Stimulated activated CD4-positive, alpha-beta T cell treated with anti-CD3 and anti-CD28 coated beads, Interleukin-4, amount 100 ng/mL, for 1 hour (primary cell): ENCODE measurements at regions not wholly inside any gene's neighbourhood (a gene's known extent, or its start where the extent isn't known, plus 50 kb on each side); places are given as distances from the start of the nearest gene placed in this dataset.
"Not testable (repeated sequence)": the region's sequence is repeated elsewhere in the genome, so short reads cannot be mapped to it uniquely, and the experiment has no call there.

Experiments
- DNase-seq: peaks from one replicate; pipeline ENCODE4 v3.0.0-alpha.2; 2020

- DNase-seq = no peak
These were observed 102.3 kb upstream of the LARP1 start for GRCh38 chr5:154652746-154653417.

- not testable (repeated sequence) for DNase-seq
These were observed 103.4 kb upstream of the LARP1 start for GRCh38 chr5:154651795-154652194.

- DNase-seq = no peak
These were observed 106.5 kb upstream of the LARP1 start for GRCh38 chr5:154648706-154649105.

- DNase-seq = no peak
These were observed 106.9 kb upstream of the LARP1 start for GRCh38 chr5:154648229-154648628.

GRCh38 chr5:154647761-154648145 is 107.4 kb upstream of the LARP1 start:
- DNase-seq = no peak

- DNase-seq = no peak
These were observed 107.9 kb upstream of the LARP1 start for GRCh38 chr5:154647114-154647760.

- no peak for DNase-seq
These were observed 108.4 kb upstream of the LARP1 start for GRCh38 chr5:154646745-154647113.

GRCh38 chr5:154644745-154645411 is 110.3 kb upstream of the LARP1 start:
- no peak for DNase-seq

- DNase-seq = no peak
These were observed 112.5 kb upstream of the LARP1 start for GRCh38 chr5:154642499-154643245.

GRCh38 chr5:154640213-154640831 is 114.9 kb upstream of the LARP1 start:
- not testable (repeated sequence) for DNase-seq

GRCh38 chr5:154636786-154637185 is 118.4 kb upstream of the LARP1 start:
- DNase-seq = not testable (repeated sequence)

GRCh38 chr5:154636271-154636670 is 118.9 kb upstream of the LARP1 start:
- DNase-seq = not testable (repeated sequence)

GRCh38 chr5:154633744-154634143 is 121.4 kb upstream of the LARP1 start:
- DNase-seq = not testable (repeated sequence)

GRCh38 chr5:154631141-154631540 is 124.0 kb upstream of the LARP1 start:
- DNase-seq = no peak

GRCh38 chr5:154630410-154630809 is 124.8 kb upstream of the LARP1 start:
- DNase-seq = no peak

- DNase-seq = no peak
These were observed 126.5 kb upstream of the LARP1 start for GRCh38 chr5:154628685-154629084.

- no peak for DNase-seq
These were observed 127.2 kb upstream of the LARP1 start for GRCh38 chr5:154627698-154628678.

- no peak for DNase-seq
These were observed 128.2 kb upstream of the LARP1 start for GRCh38 chr5:154626876-154627557.

- DNase-seq = no peak
These were observed 130.1 kb upstream of the LARP1 start for GRCh38 chr5:154625031-154625430.

- DNase-seq = no peak
These were observed 130.8 kb upstream of the LARP1 start for GRCh38 chr5:154624341-154624740.

GRCh38 chr5:154620411-154620810 is 134.8 kb upstream of the LARP1 start:
- DNase-seq = no peak
